ENCODE measurements at regions not wholly inside any gene's neighbourhood (a gene's known extent, or its start where the extent isn't known, plus 50 kb on each side); places are given as distances from the start of the nearest gene placed in this dataset.

DNA sequence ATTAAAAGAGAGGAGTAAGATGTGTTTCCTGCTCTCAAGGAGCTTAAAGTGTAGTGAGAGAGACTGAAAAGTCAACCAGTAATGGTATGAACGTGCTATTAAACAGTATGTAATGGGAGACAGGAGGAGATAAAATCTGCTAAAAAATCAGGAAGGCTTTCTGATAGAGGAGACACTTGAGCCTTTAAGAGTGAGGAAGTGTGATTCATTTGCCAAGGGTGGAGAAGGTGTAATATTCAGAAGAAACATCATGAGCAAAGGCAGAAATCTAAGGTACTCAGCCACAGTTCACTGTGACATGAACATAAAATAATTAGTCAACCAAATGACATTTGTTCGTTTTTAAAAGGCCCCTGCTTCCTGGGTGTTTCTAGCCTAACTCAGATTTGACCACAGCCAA lies 137.8 kb upstream of the SKOR2 start:
- TF ChIP-seq CTCF (IDR thresholded peaks at IDR 0.05): no peak
- H3K9me3 Mint-ChIP-seq: peaks cover 5% of the 10 kb centered on the region
- no peak overlapping the region for H3K4me3 Mint-ChIP-seq
- intact Hi-C loops (cut with DNase I, micrococcal nuclease): no loop called here
- ChIA-PET CTCF (no interaction called here), POLR2A (no interaction called here)
- no peaks in the 10 kb centered on the region for H3K9me3 ChIP-seq (ENCODE audit: control insufficient read depth in 1 of 2, insufficient read depth in 1 of 2, low read length in 2 of 2)
- no peak overlapping the region for H3K27ac ChIP-seq (ENCODE audit: low read depth in 1 of 2, low read length in 2 of 2)
- no peak overlapping the region for H3K4me3 ChIP-seq (ENCODE audit: low read length)
- no peaks in the 10 kb centered on the region for H3K4me1 Mint-ChIP-seq (ENCODE audit: low read depth)
- H3K27me3 Mint-ChIP-seq: peaks cover 13% of the 10 kb centered on the region
- no peaks in the 10 kb centered on the region for H3K4me1 ChIP-seq (ENCODE audit: insufficient read depth, low read length)
- H3K27me3 ChIP-seq (ENCODE audit: control insufficient read depth in 1 of 2, insufficient read depth in 2 of 2, low read length in 2 of 2): no peaks in the 10 kb centered on the region
- no peak for ATAC-seq (ENCODE audit: poor library complexity)
- H3K36me3 Mint-ChIP-seq (ENCODE audit: low read depth): no peaks in the 10 kb centered on the region
- no peak overlapping the region for H3K27ac Mint-ChIP-seq
- H3K36me3 ChIP-seq (ENCODE audit: insufficient read depth, low read length): no peaks in the 10 kb centered on the region
- no peak for DNase-seq

GRCh38 chr18:47387864-47388263 lies 136.4 kb upstream of the SKOR2 start:
- Mint-ChIP-seq H3K4me1 (ENCODE audit: low read depth) (no peaks in the 10 kb centered on the region), H3K36me3 (ENCODE audit: low read depth) (no peaks in the 10 kb centered on the region), H3K4me3 (no peak overlapping the region), H3K27ac (no peak overlapping the region), H3K27me3 (peaks cover 13% of the 10 kb centered on the region), H3K9me3 (peaks cover 5% of the 10 kb centered on the region)
- H3K9me3 ChIP-seq (ENCODE audit: control insufficient read depth in 1 of 2, insufficient read depth in 1 of 2, low read length in 2 of 2): no peaks in the 10 kb centered on the region
- no peak overlapping the region for H3K4me3 ChIP-seq (ENCODE audit: low read length)
- ATAC-seq (ENCODE audit: poor library complexity): no peak
- H3K27me3 ChIP-seq (ENCODE audit: control insufficient read depth in 1 of 2, insufficient read depth in 2 of 2, low read length in 2 of 2): no peaks in the 10 kb centered on the region
- H3K36me3 ChIP-seq (ENCODE audit: insufficient read depth, low read length): no peaks in the 10 kb centered on the region
- intact Hi-C loops (cut with DNase I, micrococcal nuclease): no loop called here
- DNase-seq: no peak
- POLR2A ChIA-PET: no interaction called here
- no peaks in the 10 kb centered on the region for H3K4me1 ChIP-seq (ENCODE audit: insufficient read depth, low read length)
- no peak for TF ChIP-seq CTCF (IDR thresholded peaks at IDR 0.05)
- no peak overlapping the region for H3K27ac ChIP-seq (ENCODE audit: low read depth in 1 of 2, low read length in 2 of 2)
- CTCF ChIA-PET: no interaction called here

DNA sequence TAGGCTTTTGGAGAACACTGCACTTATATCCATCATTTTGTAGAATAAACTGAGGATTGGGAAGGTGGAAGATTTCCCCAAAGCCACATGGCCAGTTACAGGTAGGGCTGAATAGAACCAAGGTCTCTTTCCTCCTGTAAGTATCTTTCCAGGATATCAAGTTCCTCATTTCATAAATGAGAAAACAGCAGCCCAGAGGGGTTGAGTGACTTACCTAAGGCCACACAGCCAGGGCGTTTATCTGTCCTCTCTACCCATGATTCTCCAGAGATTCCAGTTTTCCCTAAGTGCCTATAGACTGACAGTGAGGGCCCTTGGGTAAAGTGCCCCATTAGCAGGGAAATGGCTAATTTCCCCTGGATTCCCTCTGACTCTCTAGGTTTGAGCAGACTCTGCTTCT lies 132.3 kb upstream of the SKOR2 start:
- H3K27ac Mint-ChIP-seq: no peak overlapping the region
- H3K9me3 Mint-ChIP-seq: peaks cover 5% of the 10 kb centered on the region
- Histone ChIP-seq H3K36me3 (ENCODE audit: insufficient read depth, low read length) (no peaks in the 10 kb centered on the region), H3K27me3 (ENCODE audit: control insufficient read depth in 1 of 2, insufficient read depth in 2 of 2, low read length in 2 of 2) (no peaks in the 10 kb centered on the region), H3K27ac (ENCODE audit: low read depth in 1 of 2, low read length in 2 of 2) (no peak overlapping the region), H3K4me1 (ENCODE audit: insufficient read depth, low read length) (no peaks in the 10 kb centered on the region), H3K4me3 (ENCODE audit: low read length) (no peak overlapping the region), H3K9me3 (ENCODE audit: control insufficient read depth in 1 of 2, insufficient read depth in 1 of 2, low read length in 2 of 2) (peaks cover 0 to 12% of the 10 kb centered on the region in 2 experiments)
- peaks cover 13% of the 10 kb centered on the region for H3K27me3 Mint-ChIP-seq
- intact Hi-C loops (cut with DNase I, micrococcal nuclease): no loop called here
- H3K4me3 Mint-ChIP-seq: no peak overlapping the region
- H3K4me1 Mint-ChIP-seq (ENCODE audit: low read depth): no peaks in the 10 kb centered on the region
- no peak for DNase-seq
- no peak for ATAC-seq (ENCODE audit: poor library complexity)
- POLR2A ChIA-PET: no interaction called here
- CTCF ChIA-PET: no interaction called here
- H3K36me3 Mint-ChIP-seq (ENCODE audit: low read depth): no peaks in the 10 kb centered on the region
- no peak for TF ChIP-seq CTCF (IDR thresholded peaks at IDR 0.05)
